OCI-LY3 (cell line): ENCODE measurements at regions not wholly inside any gene's neighbourhood (a gene's known extent, or its start where the extent isn't known, plus 50 kb on each side); places are given as distances from the start of the nearest gene placed in this dataset.

Experiments used
- CTCF ChIP-seq: fragments of 200-600, 300-600 bp; sonication (generic); IDR thresholded peaks from 2 replicates; pipeline ENCODE4 v1.5.1; 2014; ENCODE audit warnings: antibody characterized with exemption, low read length, low read depth
- EZH2phosphoT487 ChIP-seq: fragments of 200-600 bp; shearing (Covaris generic); IDR thresholded peaks from 2 replicates; pipeline ENCODE4 v1.6.1; 2018; ENCODE audit warnings: antibody characterized with exemption, mixed run types, low read depth

DNA sequence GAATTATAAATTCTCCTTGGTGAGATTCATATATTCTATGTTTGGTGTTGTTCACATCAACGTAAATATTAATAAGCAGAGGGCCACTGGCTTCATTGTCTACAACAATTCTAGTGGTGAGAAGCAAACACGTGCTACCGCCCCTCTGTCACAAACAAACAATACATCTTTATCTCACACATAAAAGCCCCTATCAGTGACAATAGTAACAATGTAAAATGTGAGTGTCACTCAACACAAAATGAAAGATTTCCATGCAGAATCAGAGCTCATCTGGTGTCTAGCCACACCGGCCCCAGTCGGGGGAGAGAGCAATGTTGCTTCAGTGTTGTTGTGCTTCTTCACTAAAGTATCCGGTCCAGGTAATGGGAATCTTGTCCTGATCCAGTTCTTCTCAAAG is 932.6 kb downstream of the SOCS6 start:
- TF ChIP-seq CTCF (no peak), EZH2phosphoT487 (no peak)
